Iris pigment epithelial cell (primary cell): ENCODE measurements at regions not wholly inside any gene's neighbourhood (a gene's known extent, or its start where the extent isn't known, plus 50 kb on each side); places are given as distances from the start of the nearest gene placed in this dataset.
"Not testable (repeated sequence)": the region's sequence is repeated elsewhere in the genome, so short reads cannot be mapped to it uniquely, and the experiment has no call there.

ENCODE experiments used
- DNase-seq: peaks from one replicate; pipeline ENCODE4 v3.0.0-alpha.2; 2011; ENCODE audit warnings: low read depth

GRCh38 chr9:22992780-22993179 lies 546.2 kb downstream of the DMRTA1 start:
- DNase-seq: no peak

DNA sequence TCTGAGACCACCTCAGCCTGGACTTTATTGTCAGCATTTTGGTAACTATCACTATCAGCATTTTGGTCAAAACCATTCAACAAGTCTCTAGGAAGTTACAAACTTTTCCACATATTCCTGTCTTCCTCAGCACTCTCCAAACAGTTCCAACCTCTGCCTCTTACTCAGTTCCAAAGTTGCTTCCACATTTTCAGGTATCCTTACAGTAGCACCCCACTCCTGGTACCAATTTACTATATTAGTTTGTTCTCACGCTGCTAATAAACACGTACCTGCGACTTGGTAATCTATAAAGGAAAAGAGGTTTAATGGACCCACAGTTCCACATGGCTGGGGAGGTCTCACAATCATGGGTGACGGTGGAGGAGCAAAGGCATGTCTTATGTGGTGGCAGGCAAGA lies 551.3 kb downstream of the DMRTA1 start:
- DNase-seq: no peak

GRCh38 chr9:23005156-23005555 lies 558.5 kb downstream of the DMRTA1 start:
- DNase-seq: no peak

GRCh38 chr9:23006127-23006526 lies 559.5 kb downstream of the DMRTA1 start:
- DNase-seq: no peak

GRCh38 chr9:23011669-23012068 lies 565.0 kb downstream of the DMRTA1 start:
- DNase-seq: no peak

GRCh38 chr9:23015557-23015956 lies 568.9 kb downstream of the DMRTA1 start:
- DNase-seq: no peak

- DNase-seq: no peak
Measured at GRCh38 chr9:23036416-23036815, 589.8 kb downstream of the DMRTA1 start.

DNA sequence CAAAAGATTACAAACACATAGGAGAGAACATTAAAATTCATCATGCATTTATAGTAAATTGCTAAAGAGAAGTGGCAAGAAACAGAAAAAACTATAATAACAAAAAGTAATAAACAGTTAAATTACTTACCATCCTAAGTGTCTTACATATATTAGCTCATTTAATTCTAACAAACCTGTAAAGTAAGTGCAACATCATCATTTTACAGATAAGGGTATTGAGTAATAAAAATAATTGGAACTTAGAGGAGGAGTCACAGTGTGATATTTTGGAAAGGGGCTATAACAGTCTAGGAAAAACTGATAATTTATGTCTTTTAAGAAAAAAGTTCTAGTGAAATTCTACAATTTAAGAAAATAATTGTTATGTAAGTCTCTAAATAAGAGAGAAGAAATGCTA lies 592.8 kb downstream of the DMRTA1 start:
- no peak for DNase-seq

- no peak for DNase-seq
Measured at GRCh38 chr9:23041466-23041865, 594.8 kb downstream of the DMRTA1 start.

GRCh38 chr9:23044549-23044948 lies 597.9 kb downstream of the DMRTA1 start:
- no peak for DNase-seq

GRCh38 chr9:23046026-23046425 lies 599.4 kb downstream of the DMRTA1 start:
- not testable (repeated sequence) for DNase-seq

- no peak for DNase-seq
Measured at GRCh38 chr9:23050548-23050947, 603.9 kb downstream of the DMRTA1 start.

DNA sequence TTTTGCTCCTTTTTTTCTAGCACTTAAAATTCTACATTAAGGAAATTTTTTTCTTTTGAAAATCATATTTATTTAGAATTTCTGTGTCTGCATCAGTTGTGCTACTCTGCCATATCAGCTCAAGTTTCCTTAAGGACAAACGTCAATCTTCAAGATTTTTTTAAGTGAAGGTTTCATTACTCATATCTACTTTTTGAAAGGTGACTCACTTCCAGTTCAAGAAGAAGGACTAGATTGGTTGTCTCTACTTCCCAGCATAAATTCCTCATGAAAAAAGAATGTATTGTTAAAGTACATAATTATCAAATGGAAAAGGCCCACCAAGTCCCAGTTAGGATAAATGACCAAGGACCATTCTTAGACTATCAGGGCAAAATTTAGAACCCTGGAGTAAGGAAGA lies 626.5 kb downstream of the DMRTA1 start:
- no peak for DNase-seq

DNA sequence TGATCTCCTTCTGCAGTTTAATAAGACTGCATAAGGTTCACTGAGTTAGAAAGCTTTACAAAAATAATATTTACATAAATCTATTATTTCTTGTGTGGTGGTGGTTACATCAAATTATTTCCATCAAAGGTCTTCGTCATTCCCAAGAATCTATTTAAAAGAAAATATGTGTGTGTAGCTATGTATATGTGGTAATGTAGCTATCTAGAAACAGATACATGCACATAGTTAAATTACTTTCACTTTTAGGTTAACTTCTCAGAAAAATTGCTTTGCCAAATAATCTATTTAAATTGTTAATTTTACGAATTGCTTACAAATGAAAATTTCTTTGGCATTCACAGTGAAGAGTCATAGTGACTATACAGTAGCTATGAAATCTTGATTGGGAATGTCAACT lies 633.2 kb downstream of the DMRTA1 start:
- DNase-seq: no peak

DNA sequence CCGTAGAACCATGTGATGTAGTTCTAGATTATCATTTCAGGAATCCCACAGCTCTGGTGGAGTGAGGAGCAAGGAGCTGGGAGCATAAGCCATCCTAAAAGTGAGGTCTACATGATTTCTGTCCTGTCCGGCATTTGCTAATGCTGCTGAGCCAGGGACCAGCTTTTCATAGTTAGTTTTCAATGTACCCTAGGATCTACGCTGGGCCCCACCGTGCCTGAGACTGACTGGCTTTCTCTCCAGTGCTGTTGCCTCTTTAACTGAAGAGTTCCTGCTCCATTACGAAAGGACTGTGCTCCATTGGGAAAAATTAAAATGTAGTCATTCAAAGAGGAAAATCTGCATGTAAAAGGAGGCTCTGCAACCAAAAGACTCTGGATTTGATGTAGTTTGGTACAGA lies 634.8 kb downstream of the DMRTA1 start:
- DNase-seq: no peak

- DNase-seq: no peak
Measured at GRCh38 chr9:23088932-23089364, 642.3 kb downstream of the DMRTA1 start.

DNA sequence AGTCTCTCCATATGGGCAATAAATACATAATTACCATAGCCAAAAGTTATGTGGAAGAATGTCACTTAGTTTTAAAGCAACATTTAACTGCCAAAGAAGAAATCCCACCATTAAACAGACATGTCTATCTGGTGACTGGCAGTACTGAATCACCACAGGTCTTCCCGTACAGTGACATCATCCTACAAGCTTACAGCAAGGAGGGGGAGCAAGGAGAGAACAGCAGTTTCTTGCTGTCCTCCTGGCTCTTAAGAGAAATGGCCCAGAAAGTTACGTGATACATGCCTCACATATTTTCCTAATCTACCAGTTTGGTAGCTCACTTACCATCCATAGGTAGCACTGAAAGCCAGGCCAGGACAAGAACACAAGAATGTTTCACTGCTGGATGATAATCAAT lies 671.0 kb downstream of the DMRTA1 start:
- peak; percentile 47 for DNase-seq

DNA sequence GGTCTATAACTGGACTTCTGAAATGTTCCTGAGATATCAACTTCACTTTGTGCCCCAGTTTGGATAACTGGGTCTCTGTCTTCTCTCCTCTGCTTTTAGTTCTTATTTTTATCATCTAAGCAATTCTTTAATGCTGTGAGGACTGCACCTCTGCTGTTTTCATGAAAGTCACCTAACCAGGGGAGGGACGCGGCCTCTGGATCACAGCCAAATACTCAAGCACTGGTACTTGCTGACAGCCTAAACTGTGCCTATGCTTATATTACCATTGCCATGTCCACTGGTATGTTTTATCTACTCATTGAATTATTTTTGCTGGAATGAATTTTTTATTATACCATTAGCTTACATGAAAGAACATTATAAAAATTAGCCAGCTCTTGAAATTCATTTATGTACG lies 674.0 kb downstream of the DMRTA1 start:
- DNase-seq: no peak

GRCh38 chr9:23123048-23123632 lies 676.5 kb downstream of the DMRTA1 start:
- peak; percentile 31 for DNase-seq

DNA sequence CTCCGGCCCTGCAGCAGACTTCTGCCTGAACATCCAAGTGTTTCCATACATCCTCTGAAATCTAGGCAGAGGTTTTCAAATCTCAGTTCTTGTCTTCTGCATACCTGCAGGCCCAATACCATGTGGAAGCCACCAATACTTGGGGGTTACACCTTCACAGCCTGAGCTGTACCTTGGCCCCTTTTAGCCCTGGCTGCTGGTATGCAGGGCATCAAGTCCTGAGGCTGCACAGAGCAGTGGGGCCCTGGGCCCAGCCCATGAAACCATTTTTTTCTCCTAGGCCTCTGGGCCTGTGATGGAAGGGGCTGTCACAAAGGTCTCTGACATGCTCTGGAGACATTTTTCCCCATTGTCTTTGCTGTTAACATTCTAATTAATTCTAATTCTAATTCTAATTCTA lies 680.6 kb downstream of the ELAVL2 start:
- DNase-seq: no peak

DNA sequence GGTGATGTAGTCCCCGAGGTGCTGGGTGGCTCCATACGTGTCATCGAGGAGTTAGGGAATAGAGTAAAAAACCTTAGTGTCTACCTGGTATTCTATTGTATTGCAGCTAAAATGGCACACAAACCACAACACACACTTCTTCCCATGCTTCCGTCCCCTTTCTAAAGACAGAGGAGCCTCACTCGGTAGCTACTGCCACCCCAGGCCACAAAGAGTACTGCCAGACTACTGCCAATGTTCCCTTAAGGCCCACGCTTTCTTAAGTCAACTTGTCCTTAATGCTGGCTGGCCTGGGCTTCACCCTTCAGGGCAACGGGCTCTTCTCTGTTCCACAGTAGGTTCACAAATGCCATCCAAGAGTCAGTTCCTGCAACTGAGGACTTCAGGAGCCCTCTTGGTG lies 673.0 kb downstream of the ELAVL2 start:
- no peak for DNase-seq

GRCh38 chr9:23160491-23160890 lies 665.5 kb downstream of the ELAVL2 start:
- no peak for DNase-seq

- DNase-seq: no peak
Measured at GRCh38 chr9:23160952-23161469, 665.0 kb downstream of the ELAVL2 start.

DNA sequence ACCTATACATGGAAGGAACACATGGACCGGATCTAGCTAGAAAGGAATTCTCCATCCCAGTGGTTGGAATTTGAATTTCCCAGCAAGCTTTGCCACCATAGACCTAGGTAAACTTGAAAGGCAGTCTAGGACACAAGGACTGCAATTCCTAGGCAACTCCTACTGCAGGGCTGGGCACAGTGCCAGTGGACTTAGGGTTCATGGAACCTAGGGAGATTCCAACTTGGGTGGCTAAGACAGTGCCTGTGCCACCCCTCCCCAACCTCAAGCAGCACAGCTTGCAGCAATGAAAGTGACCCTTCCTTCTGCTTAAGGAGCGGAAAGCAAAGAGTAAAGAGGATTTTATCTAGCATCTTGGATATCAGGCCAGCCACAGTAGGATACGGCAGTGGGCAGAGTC lies 663.3 kb downstream of the ELAVL2 start:
- DNase-seq: no peak

GRCh38 chr9:23171479-23171878 lies 654.6 kb downstream of the ELAVL2 start:
- no peak for DNase-seq
